Loucy (cell line): ENCODE measurements at regions not wholly inside any gene's neighbourhood (a gene's known extent, or its start where the extent isn't known, plus 50 kb on each side); places are given as distances from the start of the nearest gene placed in this dataset.
"Not testable (repeated sequence)": the region's sequence is repeated elsewhere in the genome, so short reads cannot be mapped to it uniquely, and the experiment has no call there.

Experiments
- EZH2phosphoT487 ChIP-seq: fragments of 200-600 bp; IDR thresholded peaks from 2 replicates; pipeline ENCODE4 v1.6.1; 2018; ENCODE audit warnings: antibody characterized with exemption, mild to moderate bottlenecking, moderate library complexity, borderline replicate concordance
- TF ChIP-seq, protein P1 (sequence below): fragments of 200-600 bp; sonication (generic); conservative IDR thresholded peaks from 2 replicates; pipeline ENCODE4 v1.5.1; 2014; ENCODE audit warnings: mild to moderate bottlenecking, antibody characterized with exemption, low read length

DNA sequence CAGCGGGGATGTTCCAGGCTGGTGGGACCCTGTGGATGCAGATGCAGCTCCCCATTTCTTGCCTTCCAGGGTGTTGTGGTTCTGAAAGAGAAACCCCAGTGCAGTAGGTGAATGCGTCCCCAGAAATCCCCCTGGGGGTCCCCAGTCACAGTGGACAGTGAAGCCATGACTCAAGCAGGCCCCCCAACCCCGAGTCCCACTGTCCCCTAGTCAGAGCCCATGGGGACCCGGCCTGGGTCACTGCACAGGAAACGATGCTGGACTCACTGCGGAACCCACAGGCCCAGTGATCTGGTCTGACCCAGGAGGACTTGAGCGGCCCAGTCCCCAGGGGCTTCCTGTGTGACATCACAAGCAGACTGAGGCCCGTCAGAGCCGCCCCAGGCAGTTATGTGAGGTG lies 341.4 kb downstream of the ADGRD1 start:
- TF ChIP-seq, protein P1, sequence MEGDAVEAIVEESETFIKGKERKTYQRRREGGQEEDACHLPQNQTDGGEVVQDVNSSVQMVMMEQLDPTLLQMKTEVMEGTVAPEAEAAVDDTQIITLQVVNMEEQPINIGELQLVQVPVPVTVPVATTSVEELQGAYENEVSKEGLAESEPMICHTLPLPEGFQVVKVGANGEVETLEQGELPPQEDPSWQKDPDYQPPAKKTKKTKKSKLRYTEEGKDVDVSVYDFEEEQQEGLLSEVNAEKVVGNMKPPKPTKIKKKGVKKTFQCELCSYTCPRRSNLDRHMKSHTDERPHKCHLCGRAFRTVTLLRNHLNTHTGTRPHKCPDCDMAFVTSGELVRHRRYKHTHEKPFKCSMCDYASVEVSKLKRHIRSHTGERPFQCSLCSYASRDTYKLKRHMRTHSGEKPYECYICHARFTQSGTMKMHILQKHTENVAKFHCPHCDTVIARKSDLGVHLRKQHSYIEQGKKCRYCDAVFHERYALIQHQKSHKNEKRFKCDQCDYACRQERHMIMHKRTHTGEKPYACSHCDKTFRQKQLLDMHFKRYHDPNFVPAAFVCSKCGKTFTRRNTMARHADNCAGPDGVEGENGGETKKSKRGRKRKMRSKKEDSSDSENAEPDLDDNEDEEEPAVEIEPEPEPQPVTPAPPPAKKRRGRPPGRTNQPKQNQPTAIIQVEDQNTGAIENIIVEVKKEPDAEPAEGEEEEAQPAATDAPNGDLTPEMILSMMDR = not testable (repeated sequence)
- TF ChIP-seq EZH2phosphoT487 = not testable (repeated sequence)
